HG02885 (cell line): ENCODE measurements at regions not wholly inside any gene's neighbourhood (a gene's known extent, or its start where the extent isn't known, plus 50 kb on each side); places are given as distances from the start of the nearest gene placed in this dataset.

Experiments used
- ATAC-seq: cut with Tn5 transposase; IDR thresholded peaks from one replicate; pipeline ENCODE4 v1.9.1; 2021; ENCODE audit warnings: mild to moderate bottlenecking; ENCODE audit not compliant: unreplicated experiment, poor library complexity

GRCh38 chr13:72062566-72062965 is 195.6 kb upstream of the DACH1 start:
- no peak for ATAC-seq

DNA sequence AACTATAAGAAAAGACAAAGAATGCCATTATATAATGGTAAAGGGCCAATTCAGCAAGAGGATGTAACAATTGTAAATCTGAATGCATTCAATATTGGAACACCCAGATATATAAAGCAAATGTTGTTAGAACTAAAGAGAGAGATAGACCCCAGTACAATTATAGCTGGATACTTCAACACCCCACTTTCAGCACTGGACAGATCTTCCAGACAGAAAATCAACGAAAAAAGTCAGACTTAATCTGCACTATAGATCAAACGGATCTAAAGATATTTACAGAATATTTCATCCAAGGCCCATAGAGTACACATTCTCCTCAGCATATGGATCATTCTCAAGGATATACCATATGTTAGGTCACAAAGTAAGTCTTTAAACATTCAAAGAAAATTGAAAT is 194.6 kb upstream of the DACH1 start:
- ATAC-seq, result no peak

DNA sequence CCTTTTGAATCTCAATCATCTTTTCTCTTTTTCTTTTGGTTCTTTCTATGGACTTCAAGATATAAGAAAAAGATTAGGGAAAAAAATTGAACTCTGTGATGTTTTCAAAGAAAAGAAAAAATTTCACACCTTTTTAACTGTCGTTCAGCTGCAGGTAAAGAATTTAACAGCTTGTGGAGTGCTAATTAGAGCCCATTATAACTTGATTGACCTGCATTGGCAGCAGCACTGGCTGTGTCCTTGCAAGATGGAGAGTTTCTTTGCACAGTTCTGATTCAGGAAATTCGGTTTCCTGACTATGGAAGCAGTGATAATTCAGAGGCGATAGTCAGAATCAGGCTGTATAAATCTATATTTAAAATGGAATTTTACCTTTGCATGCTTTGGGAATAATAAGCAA is 183.2 kb upstream of the DACH1 start:
- no peak for ATAC-seq

DNA sequence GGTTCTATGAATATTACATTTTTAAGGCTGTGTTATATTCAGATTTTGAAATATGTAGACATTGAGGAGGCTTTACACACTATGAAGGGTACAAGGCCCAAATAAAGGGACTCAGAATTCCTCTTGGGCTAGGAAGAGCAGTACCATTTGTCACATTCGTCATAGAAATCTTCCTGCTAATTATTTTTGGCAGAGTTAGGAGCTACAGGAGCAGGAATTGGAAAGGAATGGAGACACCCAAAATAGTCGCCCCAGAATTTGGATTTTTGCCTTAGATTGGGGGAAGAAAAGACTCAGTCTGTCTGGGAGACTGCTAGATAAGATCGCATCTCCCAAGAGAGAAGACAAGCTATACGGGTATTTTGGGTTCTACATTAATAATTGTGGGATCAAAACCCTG is 176.4 kb upstream of the DACH1 start:
- no peak for ATAC-seq

DNA sequence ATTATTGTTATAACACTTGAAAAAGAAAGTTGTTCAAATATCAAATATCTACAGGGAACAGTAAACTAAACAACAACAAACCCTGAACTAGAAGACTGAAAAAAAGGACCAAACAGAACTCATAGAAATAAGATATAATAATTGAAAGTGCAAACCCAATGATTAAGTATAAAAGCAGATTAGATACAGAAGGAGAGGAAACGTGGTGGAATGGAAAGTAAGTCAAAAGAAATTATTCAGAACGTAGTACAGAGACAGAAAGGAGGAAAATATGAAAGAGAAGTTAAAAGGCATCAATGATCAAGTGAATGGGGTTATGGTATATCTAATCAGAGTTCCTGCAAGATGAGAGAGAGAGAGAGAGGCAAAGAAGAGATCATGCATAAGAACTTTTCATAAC is 174.2 kb upstream of the DACH1 start:
- no peak for ATAC-seq

DNA sequence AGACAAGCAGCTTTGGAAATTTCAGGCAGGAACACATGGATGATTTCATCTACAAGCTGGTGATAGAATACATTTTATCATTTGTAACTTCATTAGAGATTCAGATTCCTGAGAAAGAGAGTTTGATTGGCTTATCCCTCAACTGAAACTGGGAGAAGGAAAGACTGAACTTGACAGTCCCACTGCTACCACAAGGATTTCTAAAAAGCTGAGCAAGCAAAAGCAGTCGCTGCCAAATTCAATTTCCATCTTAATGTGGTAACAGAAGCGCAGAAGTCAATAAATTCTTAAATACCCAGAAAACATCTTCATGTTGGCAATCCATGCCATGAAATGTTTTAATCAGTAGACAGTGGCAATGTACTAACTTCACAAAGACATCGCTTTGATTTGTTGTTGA is 172.1 kb upstream of the DACH1 start:
- ATAC-seq, result no peak

DNA sequence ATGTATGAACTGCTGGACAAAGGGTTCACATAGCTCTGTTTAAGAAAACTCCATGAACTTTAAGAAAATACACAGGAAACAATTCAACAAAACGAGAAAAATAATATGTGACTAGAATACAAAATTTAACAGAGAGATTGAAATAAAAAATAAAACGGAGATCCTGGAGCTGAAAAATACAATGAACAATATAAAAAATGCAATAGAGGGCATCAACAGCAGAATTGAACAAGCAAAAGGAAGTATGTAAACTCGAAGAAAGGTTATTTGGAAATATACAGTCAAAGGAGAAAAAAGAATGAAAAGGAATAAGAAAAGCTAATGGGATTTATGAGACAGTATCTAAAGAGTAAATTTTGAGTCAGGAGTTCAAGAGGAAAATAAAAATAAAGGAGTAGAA is 163.0 kb upstream of the DACH1 start:
- ATAC-seq, result no peak

DNA sequence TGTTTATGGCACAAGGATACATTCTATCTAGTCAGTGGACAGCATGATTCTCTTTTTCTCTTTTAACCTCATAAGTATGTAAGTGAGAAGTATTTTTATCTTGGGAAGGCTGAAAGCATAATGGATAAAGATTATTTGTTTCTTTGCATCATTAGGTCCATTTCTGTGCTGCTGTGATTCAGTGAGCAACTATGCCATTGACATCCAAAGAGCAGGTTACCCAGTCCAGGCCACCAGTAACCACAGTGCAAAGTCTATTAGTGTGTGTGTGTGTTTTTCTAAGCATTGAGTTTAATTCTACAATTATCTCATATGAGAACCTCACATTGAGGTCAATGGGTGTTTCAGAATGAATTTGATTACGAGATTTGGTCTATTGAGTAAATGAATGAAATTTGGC is 158.8 kb upstream of the DACH1 start:
- ATAC-seq, result no peak

DNA sequence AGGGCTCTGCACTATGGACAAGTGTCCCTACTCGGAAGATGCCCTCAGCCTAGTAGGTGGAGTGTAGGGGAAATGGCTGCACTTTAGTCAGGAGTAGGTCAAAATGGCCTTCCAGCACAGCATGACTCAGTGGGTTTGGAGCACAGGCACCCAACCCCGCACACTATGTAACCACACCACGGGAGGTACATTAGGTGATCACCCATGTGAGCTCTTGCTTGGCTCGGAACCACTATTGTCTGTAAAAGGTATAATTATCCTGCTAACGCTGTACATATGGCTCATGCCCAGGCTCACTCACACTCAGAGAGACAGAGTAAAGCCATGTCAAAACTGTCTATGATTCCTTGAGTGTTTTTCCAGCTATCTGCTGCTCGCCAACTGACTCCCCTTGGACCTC is 156.9 kb upstream of the DACH1 start:
- ATAC-seq, result no peak

DNA sequence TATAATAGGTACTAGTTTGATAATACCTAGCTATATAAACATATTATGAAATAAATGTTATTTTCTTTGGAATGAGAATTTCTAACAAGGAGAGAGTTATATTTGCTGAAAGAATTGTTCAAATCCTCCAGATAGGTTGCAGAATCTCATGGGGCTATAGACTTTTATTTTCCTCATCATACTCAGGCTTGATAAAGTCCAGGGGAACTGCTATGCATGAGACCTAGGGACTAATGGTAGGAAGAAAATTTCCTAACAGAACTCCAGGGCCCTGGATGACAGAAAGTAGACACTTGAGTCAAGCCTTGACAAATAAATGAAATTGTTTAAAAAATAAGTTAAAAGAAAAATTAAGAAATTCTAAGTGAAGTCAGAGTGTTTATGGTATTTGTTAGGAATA is 138.5 kb upstream of the DACH1 start:
- ATAC-seq, result no peak

DNA sequence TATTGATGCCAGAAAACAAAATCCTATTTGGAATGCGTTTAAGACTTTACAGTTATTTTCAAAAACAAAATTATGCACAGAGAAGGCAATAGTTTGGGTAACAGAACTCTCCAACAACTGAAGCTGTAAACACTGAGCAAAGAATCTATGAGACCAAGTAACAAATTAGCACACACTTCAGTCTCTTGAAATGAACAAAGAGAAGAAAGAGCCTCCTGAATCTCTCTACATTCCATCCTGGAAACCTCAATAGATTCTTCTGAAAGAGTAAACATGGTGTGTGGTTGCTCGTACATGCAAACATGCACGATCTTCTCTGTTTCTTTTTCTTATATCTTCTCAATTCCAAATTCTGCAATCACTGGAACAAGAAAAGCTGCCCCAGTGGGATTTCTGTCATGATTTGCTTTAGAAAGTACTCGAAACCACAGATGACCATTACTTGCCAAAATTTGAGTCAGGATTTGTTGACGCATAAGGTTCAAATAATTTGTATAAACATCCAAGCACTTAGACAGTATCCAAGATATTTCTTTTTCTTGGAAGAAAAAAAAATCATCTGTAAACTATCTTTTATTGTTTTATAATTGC is 137.9 kb upstream of the DACH1 start:
- no peak for ATAC-seq

DNA sequence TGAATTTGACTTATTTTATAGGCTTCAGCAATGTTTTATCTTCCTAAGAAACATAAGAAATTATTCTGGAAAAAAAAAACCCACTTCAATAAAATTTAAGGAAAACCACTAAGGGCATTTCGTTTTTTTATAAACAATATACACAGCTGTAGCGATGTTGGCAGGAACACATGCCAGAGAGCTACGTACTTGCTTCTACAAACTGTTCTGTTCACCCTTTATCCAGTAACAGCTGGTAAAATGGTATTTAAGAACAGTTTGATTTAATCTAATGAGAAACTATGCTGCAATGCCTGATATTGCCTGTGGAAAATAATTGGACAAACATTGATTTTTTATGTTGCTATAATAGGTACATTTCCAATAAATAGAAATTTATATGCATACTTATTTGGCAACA is 137.2 kb upstream of the DACH1 start:
- ATAC-seq, result no peak

GRCh38 chr13:71998223-71998622 is 131.2 kb upstream of the DACH1 start:
- ATAC-seq, result no peak

DNA sequence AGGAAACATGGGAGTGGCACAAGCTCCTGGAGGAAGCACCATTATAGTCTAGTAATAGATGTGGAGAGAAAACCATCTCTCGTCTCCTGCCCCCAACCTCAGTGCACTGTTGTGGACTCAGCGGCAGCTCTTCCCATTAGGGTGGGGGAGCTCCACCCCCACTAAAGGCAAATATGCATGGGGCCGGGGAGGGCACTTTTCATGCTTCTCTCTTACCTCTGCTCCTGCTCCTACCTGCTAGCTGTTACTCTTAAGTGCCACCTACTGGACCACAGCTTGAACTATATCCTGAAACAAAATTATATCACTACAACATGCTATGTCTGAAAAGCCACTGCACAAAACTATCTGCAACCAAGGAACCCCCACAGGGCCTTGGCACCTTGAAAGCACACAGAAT is 112.6 kb upstream of the DACH1 start:
- ATAC-seq, result peak; percentile 50

- ATAC-seq, result no peak
These were observed 110.0 kb upstream of the DACH1 start for GRCh38 chr13:71977028-71977427.

DNA sequence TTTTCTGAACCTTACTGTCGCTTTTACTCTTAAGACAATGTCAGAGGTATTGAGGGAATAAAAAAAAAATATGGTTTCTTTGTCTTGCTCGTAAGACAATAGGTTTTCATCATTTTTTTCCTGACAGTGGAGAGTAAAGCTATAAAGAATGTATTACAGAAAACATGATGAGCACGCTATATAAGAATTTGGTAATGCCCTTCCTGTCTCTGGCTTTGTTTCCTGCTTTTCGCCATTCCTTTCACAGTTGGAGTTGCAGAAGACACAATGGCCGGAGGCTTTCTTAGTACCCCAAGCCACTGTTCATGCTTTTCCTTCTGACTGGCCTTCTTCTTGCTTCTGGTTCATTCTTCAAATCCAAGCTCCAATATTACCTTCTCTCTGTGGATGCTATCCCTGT is 101.0 kb upstream of the DACH1 start:
- ATAC-seq, result no peak

DNA sequence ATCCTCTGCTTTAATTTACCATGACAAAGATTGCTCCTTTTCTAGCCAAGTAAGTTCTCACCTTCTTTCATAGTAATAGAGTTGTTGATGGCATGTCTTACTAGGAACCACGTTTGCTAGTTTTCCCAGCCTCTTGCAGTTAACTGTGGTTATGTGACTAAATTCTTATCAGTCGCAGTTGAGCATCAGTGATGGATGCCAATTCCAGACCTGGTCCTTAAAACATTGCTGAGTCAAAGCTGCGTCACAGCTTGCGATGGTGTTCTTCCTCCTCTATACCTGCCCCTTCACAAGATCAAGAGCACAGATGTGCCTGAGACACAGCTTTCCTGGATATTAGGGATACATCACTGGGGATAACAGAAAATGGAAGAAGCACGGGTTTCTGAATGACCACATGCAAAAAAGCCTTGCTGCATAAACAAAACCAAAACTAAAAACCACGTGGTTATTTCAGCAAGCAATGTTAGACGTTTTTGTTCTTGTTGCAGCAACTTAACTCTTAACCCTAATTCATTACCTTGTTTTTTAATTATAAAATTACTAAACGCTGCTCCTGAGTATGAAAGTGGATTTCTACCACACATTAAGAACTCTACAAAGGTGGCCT is 97.6 kb upstream of the DACH1 start:
- no peak for ATAC-seq

GRCh38 chr13:71962735-71963134 is 95.7 kb upstream of the DACH1 start:
- ATAC-seq, result no peak

GRCh38 chr13:71962126-71962525 is 95.1 kb upstream of the DACH1 start:
- no peak for ATAC-seq

DNA sequence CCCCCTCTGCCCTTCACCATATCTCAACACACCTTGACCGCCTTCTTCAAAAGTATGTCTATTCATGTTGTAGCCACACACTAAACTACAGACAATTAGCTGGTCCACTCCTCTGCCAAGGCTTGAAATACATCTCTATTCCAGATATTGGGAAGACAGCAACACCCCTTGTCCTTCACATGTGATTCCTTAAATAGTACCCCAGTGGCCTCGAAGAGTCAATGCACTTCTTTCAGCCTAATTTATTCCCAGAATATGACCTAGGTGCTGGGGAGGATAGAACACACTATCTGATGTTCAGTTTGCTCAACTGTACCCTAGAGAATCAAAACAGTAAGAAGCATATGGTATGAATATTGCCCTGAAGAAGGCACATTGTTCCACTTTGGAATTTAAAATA is 82.4 kb upstream of the DACH1 start:
- no peak for ATAC-seq

GRCh38 chr13:71939186-71939585 is 72.2 kb upstream of the DACH1 start:
- ATAC-seq, result no peak

- ATAC-seq, result no peak
These were observed 68.3 kb upstream of the DACH1 start for GRCh38 chr13:71935166-71935840.
